HuH-7 (cell line): ENCODE measurements at regions not wholly inside any gene's neighbourhood (a gene's known extent, or its start where the extent isn't known, plus 50 kb on each side); places are given as distances from the start of the nearest gene placed in this dataset.
"Not testable (repeated sequence)": the region's sequence is repeated elsewhere in the genome, so short reads cannot be mapped to it uniquely, and the experiment has no call there.

ENCODE experiments used
- DNase-seq: peaks from one replicate; pipeline ENCODE4 v3.0.0; 2011; ENCODE audit warnings: low spot score

GRCh38 chr9:36462245-36462644 is 62.2 kb upstream of the RNF38 start:
- DNase-seq = no peak

DNA sequence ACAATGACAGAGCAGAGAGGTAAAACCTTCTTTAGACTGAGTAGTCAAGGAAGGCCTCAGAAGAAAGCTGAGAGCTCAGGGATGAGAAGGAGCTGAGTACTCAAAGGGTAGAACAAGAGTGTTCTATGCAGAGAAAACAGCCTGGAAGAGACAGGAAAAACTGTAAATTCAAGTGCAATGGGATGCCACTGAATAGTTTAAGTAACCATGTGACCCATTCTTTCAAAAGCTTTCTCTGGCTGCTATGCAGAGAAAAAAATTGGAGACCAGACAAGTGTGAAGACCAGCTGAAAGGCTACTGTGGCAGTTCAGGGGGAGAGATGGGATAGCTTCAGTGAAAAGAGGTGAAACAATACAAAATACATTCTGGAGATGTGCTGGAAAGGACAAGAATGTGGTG is 61.3 kb upstream of the RNF38 start:
- DNase-seq = no peak

DNA sequence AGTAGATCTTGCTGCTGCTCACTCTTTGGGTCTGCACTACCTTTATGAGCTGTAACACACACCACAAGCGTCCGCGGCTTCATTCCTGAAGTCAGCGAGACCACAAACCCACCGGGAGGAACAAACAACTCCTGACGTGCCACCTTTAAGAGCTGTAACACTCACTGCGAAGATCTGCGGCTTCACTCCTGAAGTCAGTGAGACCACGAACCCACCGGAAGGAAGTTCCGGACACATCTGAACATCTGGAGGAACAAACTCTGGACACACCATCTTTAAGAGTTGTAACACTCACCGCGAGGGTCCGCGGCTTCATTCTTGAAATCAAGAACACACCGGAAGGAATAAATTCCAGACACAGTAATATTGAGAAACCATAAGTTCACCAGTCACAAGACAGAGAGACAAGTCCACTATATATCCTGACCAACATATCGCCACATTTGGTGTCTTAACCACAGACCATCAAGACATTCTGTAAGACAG is 58.4 kb upstream of the RNF38 start:
- not testable (repeated sequence) for DNase-seq

- DNase-seq = no peak
Observed at GRCh38 chr9:36457836-36458429, 57.9 kb upstream of the RNF38 start.

- DNase-seq = no peak
Observed at GRCh38 chr9:36456480-36457065, 56.5 kb upstream of the RNF38 start.

GRCh38 chr9:36451949-36452348 is 51.9 kb upstream of the RNF38 start:
- DNase-seq = no peak

DNA sequence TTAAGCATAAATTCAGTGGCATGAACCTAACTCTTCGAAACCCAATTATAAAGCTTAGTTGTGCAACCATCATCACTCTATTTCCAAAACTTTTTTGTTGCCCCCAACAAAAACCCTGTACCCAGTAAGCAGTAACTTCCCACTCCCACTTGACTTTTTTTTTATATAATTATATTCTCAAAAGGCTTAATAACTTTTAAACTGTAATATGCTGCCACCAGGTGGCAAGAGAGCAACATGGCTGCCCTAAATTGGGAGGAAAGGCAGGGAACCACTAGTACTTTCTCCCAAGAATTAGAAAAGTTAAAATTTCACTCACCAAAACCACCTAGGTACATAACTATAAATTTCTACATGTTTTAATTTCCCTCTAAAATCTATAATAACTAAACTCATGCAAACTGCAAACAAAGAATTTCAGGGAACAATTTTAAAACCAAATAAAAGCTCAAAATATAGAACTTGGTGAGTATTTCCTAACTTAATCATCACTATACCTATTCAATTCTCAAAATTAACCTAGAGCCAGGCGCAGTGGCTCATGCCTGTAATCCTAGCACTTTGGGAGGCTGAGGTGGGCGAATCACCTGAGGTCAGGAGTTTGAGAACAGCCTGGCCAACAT is 50.2 kb upstream of the RNF38 start:
- DNase-seq = peak; percentile 58
